Right kidney (tissue), 1 donor: ENCODE measurements at regions not wholly inside any gene's neighbourhood (a gene's known extent, or its start where the extent isn't known, plus 50 kb on each side); places are given as distances from the start of the nearest gene placed in this dataset.
A peak's percentile ranks its signal among the peaks of the same experiment; 100 is the strongest.

Experiments used
- DNase-seq: peaks from one replicate; pipeline ENCODE4 v3.0.0-alpha.2; 2016

- no peak for DNase-seq
These were observed 210.6 kb downstream of the CCNG2 start for GRCh38 chr4:77367638-77368037.

- DNase-seq: no peak
These were observed 215.4 kb downstream of the CCNG2 start for GRCh38 chr4:77372375-77372774.

DNA sequence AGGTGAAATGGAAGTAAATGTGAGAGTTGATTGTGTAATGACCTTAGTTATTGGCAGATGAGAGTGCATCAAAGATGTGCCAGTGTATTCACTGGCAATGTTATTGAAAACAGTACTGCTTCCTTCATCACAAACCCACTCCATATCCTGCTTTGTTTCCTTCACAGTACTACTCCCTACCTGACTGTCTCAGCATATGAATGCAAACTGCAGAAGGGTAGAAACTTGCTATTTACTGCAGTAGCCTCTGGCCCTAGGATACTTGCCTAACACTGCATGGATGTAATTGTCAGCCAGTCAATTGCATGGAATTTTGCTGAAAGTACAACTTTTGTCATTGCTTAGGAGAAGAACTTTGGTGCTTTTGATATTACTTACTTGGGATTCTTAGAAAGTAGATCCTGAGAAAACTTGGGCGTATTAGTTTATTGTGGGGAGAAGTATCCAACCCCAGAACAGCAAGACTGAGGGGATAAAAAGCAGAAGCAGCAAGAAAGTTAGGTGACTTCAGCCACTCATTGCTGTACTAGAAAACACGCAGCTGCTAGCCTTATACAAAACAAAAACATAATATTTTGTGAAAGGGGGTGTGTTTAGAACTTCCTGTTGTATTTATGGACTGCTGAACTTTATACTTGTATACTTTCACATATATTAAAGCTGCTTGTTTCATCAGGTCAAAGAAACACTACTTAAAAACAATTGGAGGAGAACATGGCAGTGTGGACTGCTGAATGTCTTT lies 219.0 kb downstream of the CCNG2 start:
- no peak for DNase-seq

DNA sequence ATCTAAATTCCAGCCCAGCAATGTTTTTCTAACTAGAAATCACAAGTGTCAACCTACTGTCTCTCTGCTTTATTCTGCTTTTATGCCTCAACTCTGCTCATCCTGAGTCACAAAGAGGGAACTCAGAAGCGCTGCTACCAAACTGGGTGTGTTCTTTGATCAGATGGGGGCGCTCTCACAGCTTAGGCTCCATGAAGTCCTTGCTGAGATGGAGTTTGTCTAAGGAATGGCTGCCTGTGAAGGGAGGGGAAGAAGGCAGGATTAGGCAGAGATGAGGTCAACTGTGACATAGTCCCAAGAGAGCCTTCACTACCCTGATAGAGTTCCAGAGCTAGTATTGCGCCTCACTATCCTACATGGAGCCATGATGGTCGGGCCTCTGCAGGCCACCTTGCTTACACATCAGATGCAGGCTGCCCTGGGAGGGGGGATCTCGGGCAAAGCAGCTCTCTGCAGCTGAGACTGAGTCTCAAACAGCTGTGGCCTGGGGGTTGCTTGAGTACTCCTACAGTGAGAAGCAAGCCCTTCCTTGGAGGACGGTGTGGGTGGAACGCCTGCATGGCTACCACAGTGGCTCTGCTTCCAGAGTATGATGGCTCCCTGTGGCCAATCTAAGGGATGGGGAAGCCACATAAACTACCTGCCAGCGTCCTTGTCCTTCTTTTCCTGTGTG lies 219.9 kb downstream of the CCNG2 start:
- no peak for DNase-seq

DNA sequence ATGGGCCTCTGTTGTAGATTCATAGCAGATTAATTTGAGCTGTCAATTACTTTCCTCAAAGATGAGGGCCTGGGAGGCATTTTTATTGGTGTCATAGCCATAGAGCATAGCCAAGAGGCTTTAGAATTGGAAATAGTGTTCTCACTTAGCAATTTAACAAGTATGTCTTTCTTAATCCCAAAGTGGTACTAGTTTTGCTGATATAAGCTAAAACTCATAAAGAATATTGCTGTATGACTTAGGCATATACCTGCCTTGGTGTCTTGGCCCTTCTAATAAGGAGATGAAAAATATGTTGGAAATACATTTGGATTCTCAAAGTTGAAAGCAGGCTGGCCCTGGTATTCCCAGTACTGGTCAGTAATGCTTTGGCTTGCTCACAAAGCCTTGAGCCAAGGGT lies 221.5 kb upstream of the CXCL13 start:
- DNase-seq: no peak

DNA sequence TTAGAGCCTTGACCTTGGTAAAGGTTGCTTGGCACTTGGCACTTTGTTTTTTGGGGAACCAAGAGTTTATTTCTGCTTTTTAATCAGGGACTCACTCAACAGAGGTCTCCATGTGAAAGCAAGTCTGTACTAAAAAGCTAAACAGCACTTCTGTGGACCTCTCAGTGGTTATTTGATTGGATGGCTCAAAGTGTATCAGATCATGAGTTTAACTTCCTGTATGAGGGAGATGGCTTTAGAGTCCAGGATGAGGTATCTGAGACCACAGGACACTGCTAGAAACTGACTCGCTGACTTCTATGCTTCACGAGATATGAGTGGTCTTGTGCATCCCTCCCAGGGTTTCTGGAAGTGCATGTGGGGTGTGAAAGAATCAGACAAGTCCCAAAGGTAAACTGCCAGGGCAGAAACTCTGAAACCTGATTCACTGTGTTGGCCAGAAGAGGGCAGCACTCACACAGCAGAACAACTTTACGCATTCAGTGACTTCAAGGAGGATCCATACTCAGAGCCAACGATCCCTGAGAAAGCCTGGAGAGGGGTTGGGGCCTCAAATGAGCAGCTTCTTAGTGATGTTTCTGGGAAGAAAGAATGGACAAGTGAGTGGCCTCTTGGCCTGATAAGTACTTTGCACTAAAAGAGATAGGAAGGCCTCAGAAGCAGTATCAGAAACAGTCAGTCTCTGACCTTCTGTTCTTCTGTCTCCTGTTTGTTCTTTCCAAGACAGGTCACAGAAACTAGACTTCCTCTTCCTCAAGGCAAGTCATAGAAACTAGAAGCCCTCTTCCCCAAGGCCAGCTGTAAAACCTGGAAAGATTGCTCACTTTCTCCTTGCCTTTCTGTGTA lies 220.3 kb upstream of the CXCL13 start:
- peak; percentile 42 for DNase-seq

DNA sequence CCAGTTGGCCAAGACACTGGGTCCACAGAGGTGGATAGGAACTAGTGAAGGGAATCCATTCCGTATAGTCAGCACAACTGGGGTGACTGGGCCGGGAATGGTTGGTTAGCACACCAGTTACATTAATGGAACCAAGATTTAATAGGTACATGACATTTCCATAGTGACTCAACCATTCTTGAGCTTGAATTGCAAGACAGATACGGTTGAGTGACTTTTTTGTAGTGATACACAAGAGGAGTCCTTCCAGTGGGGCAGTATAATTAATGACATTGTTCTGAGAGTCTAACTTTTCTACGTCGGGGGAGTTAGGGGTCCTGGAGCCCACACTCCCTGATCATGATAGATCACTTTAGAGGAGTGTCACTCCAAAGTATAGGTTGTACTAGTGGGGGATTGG lies 211.6 kb upstream of the CXCL13 start:
- no peak for DNase-seq

GRCh38 chr4:77395481-77395880 lies 210.1 kb upstream of the CXCL13 start:
- DNase-seq: no peak

DNA sequence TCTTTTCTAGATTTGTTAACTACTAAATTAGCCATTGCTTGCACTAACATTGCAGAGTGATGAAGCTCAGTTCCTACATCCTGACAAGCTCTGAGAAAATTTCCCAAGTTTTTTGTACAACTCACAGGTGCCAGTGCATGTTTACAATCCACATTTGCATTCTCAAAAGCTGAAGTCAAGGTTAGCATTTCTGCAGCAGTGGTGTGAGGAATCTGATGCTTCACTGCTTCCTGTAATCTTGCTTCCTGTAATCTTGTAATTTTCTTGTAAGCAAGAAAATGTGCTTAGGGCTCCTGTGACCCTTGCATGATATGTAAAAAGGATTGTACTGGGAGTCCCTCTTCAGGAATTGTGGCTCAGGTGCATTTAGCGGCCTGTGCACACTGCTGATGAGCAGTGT lies 207.4 kb upstream of the CXCL13 start:
- no peak for DNase-seq

DNA sequence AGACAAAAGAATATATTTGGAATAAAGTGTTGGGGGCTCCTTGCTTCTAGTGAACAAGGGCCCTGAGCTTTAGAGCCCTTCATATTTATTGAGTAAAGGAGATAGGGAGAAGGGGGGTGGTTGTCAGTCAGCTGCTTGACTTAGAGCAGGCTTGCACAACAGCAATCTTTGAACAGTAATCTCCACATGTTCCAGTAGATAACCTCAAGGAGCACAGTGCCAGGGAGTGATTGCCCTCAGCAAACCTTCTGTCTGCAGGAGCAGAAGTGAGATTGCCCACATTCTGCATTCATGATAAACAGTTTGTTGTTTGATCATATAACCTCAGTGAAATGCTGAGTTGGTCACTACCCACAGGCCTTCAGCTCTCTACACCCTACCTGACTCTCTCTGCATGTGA lies 205.8 kb upstream of the CXCL13 start:
- no peak for DNase-seq

DNA sequence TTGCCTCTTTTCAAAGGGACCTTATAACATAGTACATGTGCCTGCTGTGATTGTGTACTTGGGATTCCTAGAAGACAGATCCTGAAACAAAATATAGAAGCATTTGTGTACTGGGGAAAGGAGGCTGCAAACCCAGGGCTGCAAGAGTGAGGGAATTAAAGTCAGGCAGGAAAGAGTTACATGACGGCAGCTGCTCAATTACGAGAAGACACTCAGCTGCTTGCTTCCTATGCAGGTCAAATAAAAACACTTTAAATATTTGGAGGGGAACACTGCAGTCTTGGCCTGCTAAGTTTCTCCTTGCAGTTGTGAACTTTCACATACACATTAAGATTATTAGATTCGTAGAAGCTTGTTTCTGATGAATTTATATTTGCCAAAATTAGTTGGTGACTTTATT lies 191.9 kb upstream of the CXCL13 start:
- DNase-seq: no peak

DNA sequence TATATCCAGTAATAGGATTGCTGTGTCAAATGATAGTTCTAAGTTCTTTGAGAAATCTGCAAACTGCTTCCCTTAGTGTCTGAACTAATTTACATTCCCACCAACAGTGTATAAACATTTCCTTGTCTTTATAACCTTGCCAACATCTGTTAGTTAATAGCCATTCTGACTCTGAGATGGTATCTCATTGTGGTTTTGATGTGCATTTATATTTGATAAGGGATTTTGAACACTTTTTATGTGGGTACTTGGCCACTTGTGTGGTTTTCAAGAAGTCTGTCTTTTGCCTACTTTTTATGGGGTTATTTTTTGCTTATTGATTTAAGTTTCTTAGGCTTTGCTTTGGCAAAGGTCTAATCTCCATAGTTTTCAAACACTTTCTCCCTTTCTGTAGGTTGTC lies 189.9 kb upstream of the CXCL13 start:
- no peak for DNase-seq

GRCh38 chr4:77418333-77418732 lies 187.3 kb upstream of the CXCL13 start:
- no peak for DNase-seq

DNA sequence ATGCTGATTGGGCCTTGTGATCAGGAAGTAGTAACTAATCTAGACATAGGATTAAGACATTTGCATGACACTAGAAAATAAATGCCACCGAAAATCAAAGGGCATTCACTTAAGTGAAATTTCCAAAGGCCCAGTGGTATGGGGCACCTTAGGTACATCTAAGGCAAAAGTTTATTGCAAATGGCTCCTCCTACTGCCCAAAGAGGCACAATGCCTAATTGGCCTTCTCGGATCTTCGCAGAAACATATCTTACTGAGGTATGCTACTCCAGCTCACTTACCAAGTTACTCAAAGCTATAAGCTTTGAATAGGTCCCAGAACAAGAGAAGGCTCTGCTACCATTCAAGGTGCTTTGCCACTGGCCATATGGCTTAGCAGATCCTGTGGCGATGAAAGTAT lies 174.8 kb upstream of the CXCL13 start:
- no peak for DNase-seq

DNA sequence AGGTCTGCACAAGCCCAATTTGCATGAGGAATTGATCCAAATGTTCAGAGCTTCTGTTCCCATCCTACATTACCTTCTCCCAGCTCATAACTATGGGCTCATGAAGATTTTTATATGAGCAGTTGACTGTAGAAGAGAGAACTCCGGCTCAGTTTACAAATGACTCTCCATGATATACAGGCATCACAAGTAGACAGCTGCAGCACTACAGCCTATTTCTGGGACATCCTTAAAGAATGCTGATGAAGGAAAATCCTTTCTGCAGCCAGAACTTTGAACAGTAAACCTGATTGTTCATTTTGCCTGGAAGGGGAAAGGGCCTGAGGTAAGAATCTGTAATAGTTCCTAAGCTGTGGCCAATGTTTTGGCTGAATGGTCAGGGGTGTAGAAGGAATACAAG lies 174.1 kb upstream of the CXCL13 start:
- DNase-seq: no peak

DNA sequence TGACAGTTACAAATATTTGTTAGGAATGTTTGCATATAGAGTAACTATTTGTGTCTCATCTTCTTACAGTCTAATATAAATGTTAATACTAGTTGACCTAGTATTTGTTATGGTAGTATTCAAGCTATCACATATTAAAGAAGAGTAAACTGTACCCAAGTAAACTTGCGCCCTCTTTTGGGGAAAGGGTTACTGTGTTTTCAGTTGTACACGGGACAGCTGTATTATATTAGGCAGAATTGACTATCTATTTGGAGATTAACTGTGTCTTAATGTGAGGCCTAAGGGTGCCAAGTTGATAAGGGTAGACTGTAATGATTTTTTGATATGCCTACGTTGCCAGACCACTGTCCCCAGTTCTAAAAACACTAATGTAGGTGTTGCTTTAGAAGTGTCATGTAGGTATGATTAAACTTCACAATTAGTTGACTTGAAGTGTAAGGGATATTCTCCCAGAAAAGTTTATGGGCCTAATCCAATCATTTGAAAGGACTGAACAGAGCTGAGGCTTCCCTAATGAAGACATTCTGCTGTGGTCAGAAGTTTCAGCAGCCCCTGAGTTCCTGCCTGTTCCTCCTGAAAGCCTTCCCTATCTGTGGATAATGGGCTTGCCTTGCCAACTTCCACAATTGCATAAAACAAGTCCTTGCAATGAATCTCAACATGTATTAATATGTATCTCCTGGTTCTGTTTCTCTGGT lies 172.8 kb upstream of the CXCL13 start:
- peak; percentile 19 for DNase-seq

GRCh38 chr4:77433418-77433733 lies 172.2 kb upstream of the CXCL13 start:
- peak; percentile 15 for DNase-seq

GRCh38 chr4:77434299-77435092 lies 171.1 kb upstream of the CXCL13 start:
- DNase-seq: no peak

GRCh38 chr4:77437079-77437478 lies 168.5 kb upstream of the CXCL13 start:
- DNase-seq: no peak

GRCh38 chr4:77438549-77438948 lies 167.1 kb upstream of the CXCL13 start:
- DNase-seq: no peak

- no peak for DNase-seq
These were observed 161.7 kb upstream of the CXCL13 start for GRCh38 chr4:77443941-77444340.

DNA sequence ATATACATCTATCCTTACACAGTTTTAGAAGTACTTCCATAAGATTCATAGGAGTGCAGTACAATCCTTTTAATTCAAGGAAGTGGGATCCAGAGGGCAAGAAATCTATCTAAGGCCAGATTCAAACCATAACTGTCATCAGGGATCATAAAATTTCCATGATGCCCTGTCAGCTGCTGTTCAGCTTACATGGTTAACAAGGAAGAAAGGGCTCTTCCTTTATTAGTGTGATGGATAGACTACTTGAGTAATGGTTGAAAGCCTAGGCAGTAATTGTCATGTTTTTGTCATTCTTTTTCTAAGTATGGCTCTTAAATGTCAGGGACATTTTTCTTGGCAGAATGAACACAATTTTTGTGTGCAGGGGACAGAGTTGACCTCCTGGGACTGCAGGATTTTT lies 159.8 kb upstream of the CXCL13 start:
- DNase-seq: no peak
